C4-2B (cell line): ENCODE measurements at regions not wholly inside any gene's neighbourhood (a gene's known extent, or its start where the extent isn't known, plus 50 kb on each side); places are given as distances from the start of the nearest gene placed in this dataset.

Source experiments
- H3K27ac ChIP-seq: fragments of 450-650 bp; 2 replicates; pipeline ENCODE4 v1.5.1; 2017
- CTCF ChIP-seq: fragments of 450-650 bp; conservative IDR thresholded peaks from 2 replicates; pipeline ENCODE4 v1.5.1; 2017; ENCODE audit warnings: mild to moderate bottlenecking
- ZFX ChIP-seq: fragments of 450-650 bp; IDR thresholded peaks from 2 replicates; pipeline ENCODE4 v1.6.1; 2017

DNA sequence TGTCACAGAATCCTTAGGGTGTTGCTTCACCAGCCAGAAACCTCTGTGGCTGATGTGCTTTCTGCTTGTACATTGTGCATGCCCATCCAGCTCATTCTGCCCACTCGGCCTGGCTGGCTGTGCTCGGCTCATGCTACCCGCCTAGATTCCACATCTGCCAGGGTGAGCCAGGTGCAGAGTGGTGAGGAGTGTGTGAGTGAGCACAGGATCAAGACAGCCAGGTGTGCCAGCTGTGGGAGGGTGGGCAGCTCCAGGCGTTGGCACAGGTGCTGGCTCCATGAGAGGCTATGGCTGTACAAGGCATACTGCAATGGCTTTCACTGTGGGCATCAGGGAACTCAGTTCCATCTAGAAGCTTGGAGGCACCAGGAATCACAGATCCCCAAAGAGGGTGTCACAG lies 1321.8 kb upstream of the CRIM1 start:
- H3K27ac ChIP-seq = no peak overlapping the region
- TF ChIP-seq CTCF (no peak), ZFX (no peak)

- TF ChIP-seq CTCF (no peak), ZFX (no peak)
- no peak overlapping the region for H3K27ac ChIP-seq
Observed at GRCh38 chr2:35023545-35023944, 1332.0 kb upstream of the CRIM1 start.

DNA sequence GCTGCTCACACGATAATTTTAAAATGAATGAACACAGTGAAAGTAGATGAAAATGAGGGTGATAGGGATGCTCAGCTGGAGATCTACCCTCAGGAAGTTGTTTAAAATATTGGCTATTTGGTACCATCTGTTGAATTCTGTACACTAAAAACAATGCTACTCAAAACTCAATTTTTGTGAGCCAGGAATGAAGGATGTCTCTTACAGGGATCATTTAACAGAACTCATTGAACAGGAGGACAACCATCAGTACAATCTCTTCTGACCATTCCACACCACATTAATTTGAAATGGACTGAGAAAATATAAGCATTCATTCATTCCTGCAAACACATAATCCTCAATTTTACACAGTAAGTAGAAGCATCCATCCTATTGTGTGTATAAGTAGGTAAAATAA lies 1355.1 kb upstream of the CRIM1 start:
- no peak for TF ChIP-seq ZFX
- TF ChIP-seq CTCF = no peak

DNA sequence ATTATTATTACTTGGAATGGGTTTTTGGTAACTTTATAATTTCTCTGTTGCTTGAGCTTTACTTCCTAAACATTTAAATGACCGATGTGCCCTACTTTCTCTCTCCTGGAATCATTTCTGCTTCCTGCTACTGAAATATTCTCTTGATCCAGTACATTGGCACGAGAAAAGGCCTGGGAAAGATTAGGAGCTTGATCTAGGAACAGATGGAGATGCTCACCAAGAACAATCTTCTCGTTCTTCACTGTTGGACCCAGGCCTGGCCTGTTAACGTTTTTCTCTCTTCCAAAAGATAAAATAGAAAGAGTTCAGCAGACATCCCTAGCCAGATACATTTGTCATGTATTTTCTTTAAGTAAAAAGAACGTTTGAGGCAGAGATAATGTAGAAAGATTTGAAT lies 1356.8 kb upstream of the CRIM1 start:
- TF ChIP-seq CTCF = no peak
- no peak for TF ChIP-seq ZFX
- H3K27ac ChIP-seq = no peak overlapping the region

More for the DNA sequence above, 1355.1 kb upstream of the CRIM1 start:
- no peak overlapping the region for H3K27ac ChIP-seq

DNA sequence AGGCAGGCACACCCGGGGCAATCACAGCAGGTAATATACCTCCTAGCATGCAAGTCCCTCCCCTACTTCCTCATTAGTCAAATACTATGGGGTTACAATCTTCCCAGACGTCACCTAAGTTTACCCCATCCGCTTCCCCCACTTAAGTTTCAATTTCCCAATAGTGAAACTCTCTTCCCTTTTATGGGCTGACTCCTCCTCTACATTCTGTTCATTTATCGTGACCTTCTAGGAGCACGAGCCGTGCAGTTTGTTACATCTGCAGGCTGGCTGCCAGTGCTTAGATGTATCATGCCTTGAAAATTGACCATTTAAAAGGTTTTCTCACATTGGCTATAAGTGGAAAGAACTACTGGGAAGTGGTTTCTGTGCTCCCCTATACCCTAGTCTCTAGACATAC lies 1357.8 kb upstream of the CRIM1 start:
- no peak overlapping the region for H3K27ac ChIP-seq
- no peak for TF ChIP-seq CTCF
- no peak for TF ChIP-seq ZFX

DNA sequence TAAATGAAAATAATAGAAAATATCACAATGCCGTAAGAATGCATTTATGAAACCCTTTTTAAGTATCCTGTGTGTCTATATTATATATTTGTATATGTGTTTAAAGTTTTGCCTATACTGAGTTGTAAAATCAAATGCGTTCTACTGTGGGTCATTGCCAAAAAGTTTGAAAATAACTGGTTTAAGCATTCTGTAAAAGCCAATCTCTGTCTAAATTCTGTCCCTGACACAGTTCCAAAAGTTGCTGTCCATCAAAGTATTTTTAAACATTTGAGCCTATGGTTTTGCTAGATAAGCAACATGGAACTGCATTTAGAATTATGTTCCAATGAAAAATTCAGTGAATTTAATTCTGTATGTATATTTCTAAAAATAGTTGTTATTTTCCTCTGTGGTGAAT lies 1360.4 kb upstream of the CRIM1 start:
- H3K27ac ChIP-seq = no peak overlapping the region

DNA sequence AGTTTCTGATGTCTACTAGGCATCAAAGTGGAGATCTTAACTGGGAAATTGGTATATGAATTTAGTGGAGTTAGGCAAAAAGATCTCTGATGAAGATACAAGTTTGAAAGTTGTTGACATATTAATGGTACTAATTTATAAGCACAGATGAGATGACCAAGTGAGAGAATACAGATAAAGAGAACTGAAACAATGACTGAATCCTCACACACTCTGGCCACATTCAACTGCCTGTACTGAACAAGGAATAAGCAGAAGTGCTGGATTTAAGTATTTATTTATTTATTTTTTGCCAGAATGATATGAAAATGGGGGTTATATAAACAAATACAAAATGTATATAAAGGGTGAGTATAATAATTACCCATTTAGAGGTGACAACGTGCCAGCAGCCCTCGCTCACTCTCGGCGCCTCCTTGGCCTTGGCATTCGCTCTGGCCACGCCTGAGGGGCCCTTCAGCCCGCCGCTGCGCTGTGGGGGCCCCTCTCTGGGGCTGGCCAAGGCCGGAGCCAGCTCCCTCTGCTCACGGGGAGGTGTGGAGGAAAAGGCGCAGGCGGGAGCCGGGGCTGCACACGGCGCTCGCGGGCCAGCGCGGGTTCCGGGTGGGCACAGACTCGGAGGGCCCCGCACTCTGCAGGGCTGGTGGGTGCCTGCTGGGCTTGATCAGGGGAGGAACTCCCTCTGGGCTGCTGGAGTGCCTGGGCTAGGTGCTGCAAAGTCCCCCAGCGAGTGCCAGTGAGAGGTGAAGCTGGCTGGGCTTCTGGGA lies 1363.9 kb upstream of the CRIM1 start:
- H3K27ac ChIP-seq = no peak overlapping the region
- TF ChIP-seq CTCF = no peak

More for the DNA sequence above, 1360.4 kb upstream of the CRIM1 start:
- TF ChIP-seq ZFX = no peak
- no peak for TF ChIP-seq CTCF
